GM12878 (cell line): ENCODE measurements at regions not wholly inside any gene's neighbourhood (a gene's known extent, or its start where the extent isn't known, plus 50 kb on each side); places are given as distances from the start of the nearest gene placed in this dataset.

Experiments used
- ATAC-seq: fragments of 200-7000 bp; cut with Tn5 transposase; 3 replicates; pipeline ENCODE4 v1.9.1; 2020; ENCODE audit warnings: mild to moderate bottlenecking, moderate library complexity
- BruUV-seq: library from RNA; stranded (reverse); fragments of 400-500 nt; replicated peaks from 2 replicates; lab custom pipeline; 2021; lab: Mats Ljungman, UMichigan
- CTCF ChIA-PET: fragments of 300-600 bp; sonication (Branson Sonifier 250); formaldehyde crosslinking; extraction: SDS; loops from one replicate; lab custom pipeline; 2021; ENCODE audit warnings: inconsistent platforms; lab: Yijun Ruan, JAX
- POLR2A ChIA-PET: fragments of 350-600 bp; formaldehyde crosslinking; extraction: SDS; loops from one replicate; lab custom pipeline; 2021; ENCODE audit warnings: inconsistent platforms; lab: Charles Lee
- RAD21 ChIA-PET: fragments of 300-600 bp; sonication (Branson Sonifier 250); formaldehyde crosslinking; loops from one replicate; lab custom pipeline; 2023; ENCODE audit warnings: antibody characterized with exemption; ENCODE audit not compliant: unreplicated experiment; lab: Charles Lee
- SMC1A ChIA-PET: fragments of 300-600 bp; sonication (Branson Sonifier 250); formaldehyde crosslinking; loops from one replicate; lab custom pipeline; 2023; ENCODE audit not compliant: unreplicated experiment, uncharacterized antibody; lab: Charles Lee
- DNase-seq: peaks from one replicate; pipeline ENCODE4 v3.0.0-alpha.2; 2011; ENCODE audit warnings: low read depth, low spot score
- FAIRE-seq: peaks from 3 replicates; lab custom pipeline; 2011; peaks lifted over from hg19 to GRCh38; lab: Jason Lieb, UNC
- H2AFZ ChIP-seq: 2 replicates; pipeline ENCODE4 v1.6.0; 2011; ENCODE audit warnings: low read depth, low read length, control low read depth; ENCODE audit not compliant: control insufficient read depth
- H3K27ac ChIP-seq: 2 replicates; pipeline ENCODE4 v1.5.1; 2011; ENCODE audit warnings: control low read depth; ENCODE audit not compliant: control insufficient read depth, insufficient read depth
- H3K27me3 ChIP-seq, 2 experiments: replicated peaks in 1 of 2; 2 replicates each; pipeline versions ENCODE4 v1.6.0 to v1.6.1; 2011; ENCODE audit warnings: low read length in 1 of 2; ENCODE audit not compliant: control insufficient read depth in 2 of 2, insufficient read depth in 2 of 2
- H3K36me3 ChIP-seq, 2 experiments: 2 replicates each; pipeline ENCODE4 v1.5.1; 2011; ENCODE audit warnings: low read length in 1 of 2; ENCODE audit not compliant: control insufficient read depth in 2 of 2, insufficient read depth in 2 of 2
- H3K4me1 ChIP-seq: 2 replicates; pipeline ENCODE4 v1.6.1; 2011; ENCODE audit warnings: mild to moderate bottlenecking, low read length, moderate library complexity, mixed read lengths; ENCODE audit not compliant: control insufficient read depth, insufficient read depth
- H3K4me2 ChIP-seq: 2 replicates; pipeline ENCODE4 v1.6.0; 2011; ENCODE audit warnings: control low read depth; ENCODE audit not compliant: control insufficient read depth, insufficient read depth
- H3K4me3 ChIP-seq: fragments of 200-600 bp; sonication (generic); 2 replicates; pipeline ENCODE4 v1.5.1; 2016
- H3K79me2 ChIP-seq: 2 replicates; pipeline ENCODE4 v1.6.0; 2011; ENCODE audit warnings: low read length; ENCODE audit not compliant: control insufficient read depth, insufficient read depth
- H3K9ac ChIP-seq: 2 replicates; pipeline ENCODE4 v1.8.0; 2011; ENCODE audit warnings: low read length, control low read depth, mixed read lengths; ENCODE audit not compliant: control insufficient read depth, insufficient read depth
- H3K9me3 ChIP-seq: replicated peaks from 3 replicates; pipeline ENCODE4 v1.5.1; 2011; ENCODE audit warnings: mild to moderate bottlenecking, low read length; ENCODE audit not compliant: control insufficient read depth, insufficient read depth
- H4K20me1 ChIP-seq: 2 replicates; pipeline ENCODE4 v1.6.0; 2011; ENCODE audit not compliant: control insufficient read depth, insufficient read depth
- ASH2L ChIP-seq: fragments of 300-600, 200-600 bp; sonication (generic); IDR thresholded peaks from 2 replicates; pipeline ENCODE4 v1.6.1; 2017; ENCODE audit warnings: low read depth, mild to moderate bottlenecking, borderline replicate concordance
- GATAD2B ChIP-seq: fragments of 450-650 bp; conservative IDR thresholded peaks from 2 replicates; pipeline ENCODE4 v1.6.1; 2017; ENCODE audit warnings: low read depth, mild to moderate bottlenecking, moderate library complexity
- RAD21 ChIP-seq: IDR thresholded peaks from 2 replicates; pipeline ENCODE4 v1.6.1; 2011; ENCODE audit warnings: mild to moderate bottlenecking, low read depth, low read length, moderate library complexity; ENCODE audit not compliant: insufficient read depth
- SMC3 ChIP-seq: IDR thresholded peaks from 2 replicates; pipeline ENCODE4 v1.6.1; 2011; ENCODE audit warnings: low read length, improper control_type of control experiment, borderline replicate concordance
- WGBS: methylation state at CpG from one replicate; pipeline ENCODE4 v1.1.6; 2016; ENCODE audit warnings: low lambda C conversion rate; ENCODE audit not compliant: insufficient replicate concordance, insufficient coverage; ENCODE audit errors: missing lambda C conversion rate; 5-methylcytosine and 5-hydroxymethylcytosine counted together
- in situ Hi-C: fragments of 300-500 bp; cut with MboI; formaldehyde crosslinking; loops from 9 replicates; pipeline ENCODE4 v1.14.3; 2018; ENCODE audit warnings: mixed read lengths
- intact Hi-C: fragments of 100-400 bp; cut with micrococcal nuclease; formaldehyde crosslinking; loops from one replicate; pipeline ENCODE4 v1.14.2; 2022; ENCODE audit not compliant: unreplicated experiment
- TF ChIP-seq, protein P1 (sequence below), 3 experiments: IDR thresholded peaks in 2 of 3; conservative IDR thresholded peaks in 1 of 3; 2 replicates each; pipeline ENCODE4 v1.5.1; 2011; ENCODE audit warnings: low read depth in 3 of 3, low read length in 3 of 3, mild to moderate bottlenecking in 3 of 3, control low read depth in 2 of 3, moderate library complexity in 2 of 3, inconsistent platforms in 1 of 3, mixed read lengths in 1 of 3; ENCODE audit not compliant: control insufficient read depth in 2 of 3, insufficient read depth in 1 of 3; ENCODE audit errors: extremely low read depth in 1 of 3
- TF ChIP-seq, protein P2 (sequence below): fragments of 450-650 bp; IDR thresholded peaks from 2 replicates; pipeline ENCODE4 v1.6.1; 2017; ENCODE audit warnings: antibody characterized with exemption, mild to moderate bottlenecking, moderate library complexity

DNA sequence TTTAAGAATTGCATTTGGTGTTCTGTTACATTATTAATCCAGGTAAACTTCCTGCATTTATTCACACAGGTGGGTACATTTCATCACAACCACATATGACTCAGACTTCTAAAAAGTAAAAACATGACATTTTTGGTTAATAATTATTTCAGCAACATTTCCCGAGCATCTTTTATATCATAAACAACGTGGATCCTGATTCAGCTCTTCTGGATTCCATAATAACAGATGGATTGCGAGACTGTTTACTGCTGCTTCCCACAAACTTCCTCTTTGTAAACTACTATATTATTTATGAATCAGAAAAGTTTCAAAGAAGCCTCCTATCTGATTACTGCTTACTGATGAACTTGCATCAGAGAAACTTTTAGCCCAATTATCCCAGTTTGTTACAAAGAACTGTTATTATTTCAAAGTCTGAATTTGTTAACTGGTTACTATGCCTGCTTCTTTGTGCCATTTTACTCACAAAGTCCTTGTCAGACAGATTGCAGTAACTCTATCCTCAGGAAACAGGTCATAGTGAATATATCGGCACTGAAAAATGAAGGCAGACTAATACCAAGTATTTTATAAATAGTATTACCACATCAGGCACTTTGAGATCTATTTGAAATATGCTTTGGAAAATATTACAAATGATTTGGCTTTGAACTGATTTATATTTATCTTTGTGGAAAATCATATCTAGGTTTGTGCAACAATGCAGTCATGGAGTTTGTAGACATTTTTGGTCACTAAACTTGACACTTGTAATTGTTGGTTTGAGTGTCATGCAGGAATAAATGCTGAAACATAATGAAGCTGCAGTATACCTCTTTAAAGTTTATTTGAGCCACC is 511.6 kb downstream of the PLCL1 start (continued):
- TF ChIP-seq GATAD2B (no peak), ASH2L (no peak)
- TF ChIP-seq, all 136 proteins: peak for 0

DNA sequence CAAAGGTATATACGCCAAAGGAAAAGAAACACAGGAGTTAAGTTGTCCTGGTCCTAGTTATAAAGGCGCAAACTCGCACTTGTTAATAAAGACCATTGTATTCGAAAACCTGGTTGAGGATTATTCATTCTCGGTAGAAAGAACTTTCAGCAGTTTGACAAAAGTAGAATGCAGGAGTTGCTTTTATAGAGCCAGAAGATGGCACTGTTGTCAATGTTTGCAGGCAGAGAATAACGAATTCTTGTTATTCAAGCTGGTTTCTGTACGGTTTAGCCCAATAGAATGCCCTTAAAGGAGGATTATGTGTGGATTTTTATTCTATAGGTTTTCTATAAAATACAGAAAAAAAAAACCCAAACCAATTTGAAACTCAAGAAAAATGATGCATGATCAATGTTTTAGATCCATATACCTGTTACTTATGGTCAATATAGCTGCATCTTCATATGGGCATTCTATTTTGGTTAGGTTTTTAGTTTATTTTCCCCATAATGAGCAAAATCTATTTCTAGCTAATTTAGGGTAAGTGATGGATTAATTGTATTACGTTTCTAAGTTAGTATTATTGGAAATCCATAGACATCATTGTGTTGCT is 510.3 kb downstream of the PLCL1 start:
- no peak overlapping the region for H3K27ac ChIP-seq
- no peaks in the 10 kb centered on the region for H4K20me1 ChIP-seq
- intact Hi-C loops (loop anchor here (1.0 to 10.0 kb wide), 3 partner anchors 340 to 1280 kb away; no protein-coding TSS in a partner anchor), in situ Hi-C loops (loop anchor here (5.0 kb wide), 2 partner anchors 1178 to 1428 kb away; no protein-coding TSS in a partner anchor)
- ChIA-PET RAD21 (interaction anchor here (0.6 to 5.7 kb wide), 13 partner anchors 9 to 1491 kb away, joined by 3 to 132 read pairs (median 3); partner anchors contain the start of gene PLCL1), POLR2A (no interaction called here), SMC1A (interaction anchor here (0.6 to 6.0 kb wide), 18 partner anchors 9 to 1425 kb away, joined by 3 to 130 read pairs (median 4); no protein-coding TSS in a partner anchor), CTCF (interaction anchor here (0.6 to 10.8 kb wide), 52 partner anchors 9 to 1424 kb away, joined by 3 to 311 read pairs (median 4); no protein-coding TSS in a partner anchor)
- ATAC-seq (peak; percentile 63), DNase-seq (peak; percentile 4), FAIRE-seq (no peak)
- TF ChIP-seq, protein P1, sequence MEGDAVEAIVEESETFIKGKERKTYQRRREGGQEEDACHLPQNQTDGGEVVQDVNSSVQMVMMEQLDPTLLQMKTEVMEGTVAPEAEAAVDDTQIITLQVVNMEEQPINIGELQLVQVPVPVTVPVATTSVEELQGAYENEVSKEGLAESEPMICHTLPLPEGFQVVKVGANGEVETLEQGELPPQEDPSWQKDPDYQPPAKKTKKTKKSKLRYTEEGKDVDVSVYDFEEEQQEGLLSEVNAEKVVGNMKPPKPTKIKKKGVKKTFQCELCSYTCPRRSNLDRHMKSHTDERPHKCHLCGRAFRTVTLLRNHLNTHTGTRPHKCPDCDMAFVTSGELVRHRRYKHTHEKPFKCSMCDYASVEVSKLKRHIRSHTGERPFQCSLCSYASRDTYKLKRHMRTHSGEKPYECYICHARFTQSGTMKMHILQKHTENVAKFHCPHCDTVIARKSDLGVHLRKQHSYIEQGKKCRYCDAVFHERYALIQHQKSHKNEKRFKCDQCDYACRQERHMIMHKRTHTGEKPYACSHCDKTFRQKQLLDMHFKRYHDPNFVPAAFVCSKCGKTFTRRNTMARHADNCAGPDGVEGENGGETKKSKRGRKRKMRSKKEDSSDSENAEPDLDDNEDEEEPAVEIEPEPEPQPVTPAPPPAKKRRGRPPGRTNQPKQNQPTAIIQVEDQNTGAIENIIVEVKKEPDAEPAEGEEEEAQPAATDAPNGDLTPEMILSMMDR (IDR thresholded peaks at IDR 0.05 in 2 of 3, conservative IDR thresholded peaks at IDR 0.05 in 1 of 3; ENCODE audit: control insufficient read depth in 2 of 3, extremely low read depth in 1 of 3, insufficient read depth in 1 of 3, low read depth in 3 of 3, low read length in 3 of 3): peak; percentile 58 to 75 (median 60); a peak in 5 of 6 replicates
- TF ChIP-seq SMC3: peak; percentile 65; the same call in 1 of the 2 replicates
- TF ChIP-seq RAD21: peak; percentile 93
- TF ChIP-seq, protein P2, sequence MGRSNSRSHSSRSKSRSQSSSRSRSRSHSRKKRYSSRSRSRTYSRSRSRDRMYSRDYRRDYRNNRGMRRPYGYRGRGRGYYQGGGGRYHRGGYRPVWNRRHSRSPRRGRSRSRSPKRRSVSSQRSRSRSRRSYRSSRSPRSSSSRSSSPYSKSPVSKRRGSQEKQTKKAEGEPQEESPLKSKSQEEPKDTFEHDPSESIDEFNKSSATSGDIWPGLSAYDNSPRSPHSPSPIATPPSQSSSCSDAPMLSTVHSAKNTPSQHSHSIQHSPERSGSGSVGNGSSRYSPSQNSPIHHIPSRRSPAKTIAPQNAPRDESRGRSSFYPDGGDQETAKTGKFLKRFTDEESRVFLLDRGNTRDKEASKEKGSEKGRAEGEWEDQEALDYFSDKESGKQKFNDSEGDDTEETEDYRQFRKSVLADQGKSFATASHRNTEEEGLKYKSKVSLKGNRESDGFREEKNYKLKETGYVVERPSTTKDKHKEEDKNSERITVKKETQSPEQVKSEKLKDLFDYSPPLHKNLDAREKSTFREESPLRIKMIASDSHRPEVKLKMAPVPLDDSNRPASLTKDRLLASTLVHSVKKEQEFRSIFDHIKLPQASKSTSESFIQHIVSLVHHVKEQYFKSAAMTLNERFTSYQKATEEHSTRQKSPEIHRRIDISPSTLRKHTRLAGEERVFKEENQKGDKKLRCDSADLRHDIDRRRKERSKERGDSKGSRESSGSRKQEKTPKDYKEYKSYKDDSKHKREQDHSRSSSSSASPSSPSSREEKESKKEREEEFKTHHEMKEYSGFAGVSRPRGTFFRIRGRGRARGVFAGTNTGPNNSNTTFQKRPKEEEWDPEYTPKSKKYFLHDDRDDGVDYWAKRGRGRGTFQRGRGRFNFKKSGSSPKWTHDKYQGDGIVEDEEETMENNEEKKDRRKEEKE: no peak
- H3K79me2 ChIP-seq: no peaks in the 10 kb centered on the region
- H3K36me3 ChIP-seq: no peaks in the 10 kb centered on the region
- no peaks in the 10 kb centered on the region for H3K4me1 ChIP-seq
- H3K9me3 ChIP-seq: no peaks in the 10 kb centered on the region
- H3K9ac ChIP-seq: no peak overlapping the region
- no peak overlapping the region for H2AFZ ChIP-seq
- no peak overlapping the region for H3K4me2 ChIP-seq
- no TSS peak for BruUV-seq
- under 1% methylated on average over 8 of the region's 8 CpGs for WGBS
- H3K27me3 ChIP-seq: no peaks in the 10 kb centered on the region; a peak in 1 of 4 replicates
- H3K4me3 ChIP-seq: no peak overlapping the region
